Fibroblast of skin of left biceps (primary cell): ENCODE measurements at regions not wholly inside any gene's neighbourhood (a gene's known extent, or its start where the extent isn't known, plus 50 kb on each side); places are given as distances from the start of the nearest gene placed in this dataset.
A peak's percentile ranks its signal among the peaks of the same experiment; 100 is the strongest.

Experiments used
- DNase-seq, 2 experiments: peaks; one replicate each; pipeline ENCODE4 v3.0.0-alpha.2; 2013; ENCODE audit warnings: low read depth in 2 of 2

DNA sequence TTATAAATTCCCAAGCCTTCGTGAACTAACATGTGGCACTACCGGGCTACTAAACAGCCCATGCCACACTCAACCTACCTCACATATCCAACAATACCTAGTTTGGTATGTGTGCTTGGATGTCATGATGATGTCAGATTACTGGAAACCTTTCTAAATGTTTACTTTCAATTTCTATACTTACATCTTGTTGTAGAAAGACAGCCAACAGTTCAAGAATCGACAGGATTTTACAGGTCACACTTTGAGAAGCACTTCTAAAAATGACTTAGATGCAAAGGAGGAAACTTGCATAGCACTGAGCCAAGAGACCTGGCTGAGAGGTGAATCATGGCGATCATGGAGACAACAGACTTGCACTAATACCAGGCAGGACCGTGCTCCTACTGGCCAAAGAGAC lies 209.9 kb downstream of the COL4A1 start:
- no peak for DNase-seq

- no peak for DNase-seq
These were observed 214.1 kb downstream of the COL4A1 start for GRCh38 chr13:110092831-110093247.

- no peak for DNase-seq
These were observed 217.1 kb downstream of the COL4A1 start for GRCh38 chr13:110089815-110090214.

DNA sequence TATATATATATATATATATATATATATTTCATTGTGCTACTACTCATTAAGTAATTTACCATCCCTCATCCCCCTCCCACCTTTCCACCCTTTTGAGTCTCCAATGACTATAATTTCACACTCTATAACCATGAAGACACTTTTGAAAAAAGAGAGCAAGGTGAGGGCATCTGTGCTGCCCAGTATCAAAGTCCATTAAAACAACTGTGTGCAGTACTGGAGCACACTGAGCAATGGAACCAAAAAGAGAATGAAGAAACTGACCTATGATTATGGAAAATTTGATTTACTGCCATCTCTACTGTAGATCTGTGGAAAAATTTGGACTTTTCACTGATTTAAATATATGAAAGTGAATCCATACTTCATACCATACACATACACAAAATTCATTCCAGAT lies 217.9 kb downstream of the COL4A1 start:
- no peak for DNase-seq

GRCh38 chr13:110073982-110074381 lies 233.0 kb downstream of the COL4A1 start:
- no peak for DNase-seq

DNA sequence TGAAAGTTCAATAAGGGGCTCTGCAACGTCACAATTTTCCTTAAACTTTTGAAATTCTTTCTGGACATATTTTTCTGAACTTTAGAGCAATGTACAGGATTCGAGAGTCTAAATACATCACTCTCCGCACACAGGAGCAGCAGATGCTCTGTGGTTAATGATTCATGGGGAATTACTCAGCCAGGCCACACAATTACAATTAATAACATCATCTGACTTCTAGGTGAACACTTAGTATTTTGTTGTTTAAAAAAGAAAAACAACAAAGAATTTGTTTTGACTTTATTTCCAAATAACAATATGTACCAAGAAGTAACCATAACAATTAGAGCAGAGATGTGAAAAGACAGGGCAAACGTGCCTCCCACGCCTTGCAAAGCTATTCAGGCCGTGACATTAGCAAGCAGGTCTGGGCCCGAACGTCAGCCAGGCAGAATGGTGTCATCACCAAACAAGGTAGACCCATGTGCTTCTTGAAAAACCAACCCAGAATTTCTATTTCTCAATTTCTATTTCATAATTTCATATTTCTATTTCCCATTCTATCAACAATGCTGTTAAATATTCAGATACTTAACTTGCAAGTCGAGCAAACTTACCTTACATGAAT lies 236.3 kb downstream of the COL4A1 start:
- DNase-seq, result peak; percentile 47 to 48

- DNase-seq, result no peak
These were observed 236.9 kb downstream of the COL4A1 start for GRCh38 chr13:110070046-110070445.

DNA sequence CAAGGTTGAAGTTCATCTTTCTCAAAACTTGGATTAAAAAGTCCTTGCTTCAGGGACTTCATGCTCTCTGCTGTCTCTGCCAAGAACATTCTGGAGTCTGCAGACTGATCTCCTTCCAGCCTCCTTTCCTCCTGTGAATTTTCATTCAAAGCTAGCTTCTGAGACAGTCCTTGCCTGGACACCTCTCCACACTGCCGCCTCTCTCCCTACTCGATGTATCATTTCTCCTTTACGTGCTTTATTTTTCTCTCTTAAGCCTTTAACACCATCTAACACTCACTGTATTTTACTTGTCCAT lies 238.8 kb downstream of the COL4A1 start:
- DNase-seq, result no peak

- no peak for DNase-seq
These were observed 239.4 kb downstream of the COL4A1 start for GRCh38 chr13:110067355-110068175.

DNA sequence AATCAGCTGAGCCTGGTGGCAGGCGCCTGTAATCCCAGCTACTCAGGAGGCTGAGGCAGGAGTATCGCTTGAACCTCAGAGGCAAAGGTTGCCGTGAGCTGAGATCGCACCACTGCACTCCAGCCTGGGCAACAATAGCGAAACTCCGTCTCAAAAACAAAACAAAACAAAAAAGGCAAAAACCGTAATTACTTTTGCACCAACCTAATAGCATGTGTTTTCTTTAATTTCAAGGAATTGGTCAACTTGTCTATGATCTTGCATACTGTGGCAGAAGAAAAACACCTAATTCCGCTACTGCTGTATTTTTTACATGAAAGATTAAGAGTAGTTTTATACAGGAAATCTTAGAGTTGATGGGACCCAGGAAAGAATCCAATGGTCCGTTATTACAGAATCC lies 241.2 kb downstream of the COL4A1 start:
- no peak for DNase-seq

- no peak for DNase-seq
These were observed 243.2 kb downstream of the COL4A1 start for GRCh38 chr13:110063490-110064421.

DNA sequence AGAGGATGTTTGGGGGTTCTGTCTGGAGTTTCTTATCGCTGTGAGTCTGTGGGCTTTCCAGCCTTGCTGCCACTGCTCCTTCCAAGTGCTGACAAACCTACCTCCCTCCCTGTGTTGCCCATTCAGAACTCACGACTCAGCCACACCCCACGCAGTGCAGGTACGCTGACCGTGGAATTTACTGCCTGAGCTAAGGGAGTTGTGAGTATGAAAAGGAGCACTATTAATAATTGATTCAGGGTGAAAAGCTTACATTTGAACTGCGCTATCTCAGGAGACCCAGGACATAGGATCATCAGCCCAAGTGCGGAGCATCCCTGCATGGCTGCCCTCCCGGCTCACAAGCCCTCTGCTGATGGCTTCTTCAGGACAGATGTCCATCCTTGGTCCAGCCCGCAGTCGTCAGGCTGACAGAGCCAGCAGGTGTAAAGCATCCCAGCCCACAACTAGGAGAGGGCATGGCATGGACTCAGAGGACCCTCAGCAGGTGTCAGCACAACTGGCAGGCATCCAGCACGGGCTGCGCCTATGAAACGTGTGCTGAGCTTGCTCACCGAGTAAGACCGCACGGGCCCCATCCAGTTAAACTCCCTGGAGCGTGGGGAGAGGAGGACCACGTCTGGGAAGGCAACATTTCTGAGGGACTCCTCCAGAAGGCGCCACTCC lies 244.0 kb downstream of the COL4A1 start:
- DNase-seq, result no peak

GRCh38 chr13:110062077-110062776 lies 244.7 kb downstream of the COL4A1 start:
- DNase-seq, result no peak

- DNase-seq, result no peak
These were observed 245.7 kb downstream of the COL4A1 start for GRCh38 chr13:110061270-110061669.

DNA sequence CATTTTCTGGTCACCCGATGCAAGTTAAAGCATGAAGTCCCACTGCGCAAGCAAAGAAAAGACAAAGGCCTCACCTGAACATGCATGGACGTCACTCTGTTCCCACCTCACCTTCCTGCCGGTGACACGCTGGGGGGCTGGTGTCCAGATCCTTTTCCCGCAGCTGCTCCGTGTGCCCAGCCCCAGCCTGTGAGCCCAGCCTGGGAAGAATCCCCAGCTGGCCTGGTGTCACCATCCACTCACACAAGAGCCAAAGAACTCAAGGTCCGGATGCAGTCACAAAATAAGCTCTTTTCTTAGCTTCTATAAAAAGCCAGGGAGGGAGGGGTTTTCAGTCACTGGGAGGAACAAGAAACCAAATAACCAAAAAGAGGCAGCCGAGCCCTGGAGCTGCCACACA lies 249.9 kb downstream of the COL4A1 start:
- DNase-seq, result no peak

GRCh38 chr13:110056640-110057039 lies 250.3 kb downstream of the COL4A1 start:
- no peak for DNase-seq

GRCh38 chr13:110055089-110055488 lies 251.9 kb downstream of the COL4A1 start:
- no peak for DNase-seq

- DNase-seq, result no peak
These were observed 252.9 kb downstream of the COL4A1 start for GRCh38 chr13:110054041-110054440.

DNA sequence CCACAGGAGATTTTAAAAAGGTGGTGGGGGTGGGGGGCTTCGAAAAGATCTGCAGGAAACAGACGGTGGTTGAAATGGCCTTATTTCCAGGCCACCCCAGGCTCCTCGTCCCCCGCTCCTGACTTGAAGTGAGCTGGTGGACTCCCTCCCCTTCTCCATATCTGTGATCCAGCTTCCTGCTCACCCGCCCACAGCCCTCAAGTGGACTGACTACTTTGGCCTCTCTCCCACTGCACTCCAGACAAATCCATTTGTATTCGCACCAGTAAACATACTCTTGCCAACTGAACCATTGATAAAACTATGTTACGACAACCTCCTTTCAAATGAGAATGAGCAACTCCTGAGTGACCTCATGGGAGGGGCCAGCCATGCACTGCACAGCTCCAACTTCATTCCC lies 259.5 kb downstream of the COL4A1 start:
- DNase-seq, result peak in 1 of 2 experiments; percentile 23

- DNase-seq, result no peak
These were observed 260.1 kb downstream of the COL4A1 start for GRCh38 chr13:110046811-110047210.

DNA sequence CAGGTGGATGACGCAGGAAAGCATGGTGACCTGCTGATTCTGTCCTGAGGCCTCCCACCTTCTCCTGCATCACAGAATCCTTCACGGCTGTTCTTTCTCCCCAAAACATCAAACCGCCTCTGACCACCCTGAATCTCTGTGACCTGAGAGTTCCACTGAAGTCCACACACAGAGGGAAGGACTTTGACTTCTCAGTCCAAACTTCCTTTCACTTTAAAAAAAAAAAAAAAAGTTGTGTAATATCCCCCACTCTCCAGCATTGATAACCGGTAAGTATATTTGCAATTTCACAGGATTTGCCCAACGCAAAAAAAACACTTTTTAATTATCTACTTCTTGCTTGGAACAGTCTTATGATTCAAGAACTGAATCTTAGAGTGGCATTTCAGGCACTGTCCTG lies 259.5 kb upstream of the IRS2 start:
- DNase-seq, result no peak
